Astrocyte (in vitro differentiated cells and primary cell): ENCODE measurements at regions not wholly inside any gene's neighbourhood (a gene's known extent, or its start where the extent isn't known, plus 50 kb on each side); places are given as distances from the start of the nearest gene placed in this dataset.

Experiments used
- DNase-seq: peaks from one replicate; pipeline ENCODE4 v3.0.0-alpha.2; 2010; ENCODE audit warnings: low read depth
- FAIRE-seq: peaks from 2 replicates; lab custom pipeline; 2011; peaks lifted over from hg19 to GRCh38; lab: Jason Lieb, UNC
- H2AFZ ChIP-seq: 2 replicates; pipeline ENCODE4 v1.6.0; 2012; ENCODE audit warnings: low read depth, low read length, inconsistent platforms
- H3K27ac ChIP-seq: 2 replicates; pipeline ENCODE4 v1.5.1; 2011; ENCODE audit warnings: low read depth, low read length, inconsistent platforms
- H3K27me3 ChIP-seq: 2 replicates; pipeline ENCODE4 v1.6.0; 2011; ENCODE audit warnings: low read length, inconsistent platforms; ENCODE audit not compliant: insufficient read depth
- H3K36me3 ChIP-seq: 2 replicates; pipeline ENCODE4 v1.5.1; 2011; ENCODE audit warnings: low read length, inconsistent platforms; ENCODE audit not compliant: insufficient read depth
- H3K4me1 ChIP-seq: 2 replicates; pipeline ENCODE4 v1.5.1; 2011; ENCODE audit warnings: low read length, inconsistent platforms; ENCODE audit not compliant: insufficient read depth
- H3K4me2 ChIP-seq: 2 replicates; pipeline ENCODE4 v1.6.0; 2012; ENCODE audit warnings: low read length, inconsistent platforms
- H3K4me3 ChIP-seq: 2 replicates; pipeline ENCODE4 v1.5.1; 2011; ENCODE audit warnings: low read depth, mild to moderate bottlenecking, low read length, inconsistent platforms; ENCODE audit not compliant: insufficient read depth
- H3K79me2 ChIP-seq: 2 replicates; pipeline ENCODE4 v1.6.0; 2012; ENCODE audit warnings: mild to moderate bottlenecking, low read length, inconsistent platforms; ENCODE audit not compliant: insufficient read depth
- H3K9ac ChIP-seq: 2 replicates; pipeline ENCODE4 v1.6.0; 2012; ENCODE audit warnings: mild to moderate bottlenecking, low read length, inconsistent platforms
- H3K9me3 ChIP-seq: 2 replicates; pipeline ENCODE4 v1.5.1; 2012; ENCODE audit warnings: low read depth, mild to moderate bottlenecking, low read length, inconsistent platforms; ENCODE audit not compliant: insufficient read depth
- H4K20me1 ChIP-seq: 2 replicates; pipeline ENCODE4 v1.6.0; 2012; ENCODE audit warnings: low read length, inconsistent platforms; ENCODE audit not compliant: insufficient read depth
- H3K27ac Mint-ChIP-seq: one replicate; pipeline ENCODE4 v1.8.0; 2021; ENCODE audit warnings: mild to moderate bottlenecking, mixed read lengths; ENCODE audit not compliant: unreplicated experiment
- H3K27me3 Mint-ChIP-seq: one replicate; pipeline ENCODE4 v1.8.0; 2021; ENCODE audit warnings: low read depth, mixed read lengths; ENCODE audit not compliant: unreplicated experiment
- H3K36me3 Mint-ChIP-seq: one replicate; pipeline ENCODE4 v1.8.0; 2021; ENCODE audit warnings: low read depth, mixed read lengths; ENCODE audit not compliant: unreplicated experiment
- H3K4me1 Mint-ChIP-seq: one replicate; pipeline ENCODE4 v1.8.0; 2021; ENCODE audit warnings: low read depth, mixed read lengths; ENCODE audit not compliant: unreplicated experiment
- H3K4me3 Mint-ChIP-seq: one replicate; pipeline ENCODE4 v1.8.0; 2021; ENCODE audit warnings: mild to moderate bottlenecking, moderate library complexity, mixed read lengths; ENCODE audit not compliant: unreplicated experiment
- H3K9me3 Mint-ChIP-seq: one replicate; pipeline ENCODE4 v1.8.0; 2021; ENCODE audit warnings: mild to moderate bottlenecking, mixed read lengths; ENCODE audit not compliant: unreplicated experiment
- CTCF ChIP-seq: IDR thresholded peaks from 2 replicates; pipeline ENCODE4 v1.5.1; 2011; ENCODE audit warnings: low read depth, mild to moderate bottlenecking, inconsistent platforms, low read length, moderate library complexity; ENCODE audit not compliant: insufficient read depth
- EZH2 ChIP-seq: IDR thresholded peaks from 2 replicates; pipeline ENCODE4 v1.6.1; 2012; ENCODE audit warnings: mild to moderate bottlenecking, low read length, inconsistent platforms; ENCODE audit not compliant: insufficient read depth

DNA sequence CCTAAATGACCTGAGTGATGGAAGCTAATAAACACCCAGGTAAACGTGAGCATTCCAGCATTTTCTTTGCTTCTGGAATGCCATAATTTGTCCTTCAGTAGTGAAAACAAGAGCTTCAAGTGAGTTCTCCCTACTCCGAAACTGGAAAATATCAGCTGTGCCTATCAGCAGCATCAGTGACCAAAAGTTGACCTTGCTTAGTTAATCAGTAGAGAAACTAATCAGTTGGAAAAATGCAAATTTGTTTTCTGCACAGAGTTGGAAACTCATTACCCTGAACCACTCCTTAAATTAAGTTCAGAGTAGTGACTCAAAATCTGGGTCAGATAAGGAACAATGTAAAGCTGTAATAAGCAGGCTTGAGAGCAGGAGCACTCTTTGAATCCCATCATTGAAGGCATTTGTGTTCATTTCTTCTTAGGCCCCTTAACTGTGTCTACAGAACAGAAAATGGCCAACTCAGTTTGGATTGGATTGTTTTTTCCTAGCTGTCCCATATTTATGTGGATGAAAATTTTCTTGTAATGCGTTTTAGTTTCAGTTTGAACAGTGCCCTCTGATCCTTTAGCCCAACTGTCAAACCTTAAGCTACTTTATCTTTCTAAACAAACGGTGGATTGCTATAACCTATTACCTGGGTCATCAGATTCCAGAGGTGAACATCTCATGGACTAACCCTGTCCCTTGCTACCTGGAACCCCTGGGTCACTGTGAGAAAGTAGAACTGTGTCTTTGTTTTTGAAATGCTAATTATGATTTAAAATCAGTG, 290.4 kb downstream of the TOX3 start:
- H3K4me1 ChIP-seq: peaks cover 6% of the 10 kb centered on the region
- DNase-seq (no peak), FAIRE-seq (no peak)
- H3K36me3 ChIP-seq: no peaks in the 10 kb centered on the region
- no peak for TF ChIP-seq EZH2
- TF ChIP-seq CTCF: no peak
- no peak overlapping the region for H3K27ac Mint-ChIP-seq
- H3K4me1 Mint-ChIP-seq: peaks cover 8% of the 10 kb centered on the region
- no peaks in the 10 kb centered on the region for H3K9me3 ChIP-seq
- H3K4me3 ChIP-seq: no peak overlapping the region
- H3K27me3 ChIP-seq: no peaks in the 10 kb centered on the region
- H3K4me2 ChIP-seq: no peak overlapping the region
- H4K20me1 ChIP-seq: no peaks in the 10 kb centered on the region
- H3K36me3 Mint-ChIP-seq: no peaks in the 10 kb centered on the region
- no peak overlapping the region for H3K4me3 Mint-ChIP-seq
- no peaks in the 10 kb centered on the region for H3K9me3 Mint-ChIP-seq
- H3K79me2 ChIP-seq: no peaks in the 10 kb centered on the region
- H3K27me3 Mint-ChIP-seq: no peaks in the 10 kb centered on the region
- H3K27ac ChIP-seq: no peak overlapping the region
- H2AFZ ChIP-seq: no peak overlapping the region
- no peak overlapping the region for H3K9ac ChIP-seq

DNA sequence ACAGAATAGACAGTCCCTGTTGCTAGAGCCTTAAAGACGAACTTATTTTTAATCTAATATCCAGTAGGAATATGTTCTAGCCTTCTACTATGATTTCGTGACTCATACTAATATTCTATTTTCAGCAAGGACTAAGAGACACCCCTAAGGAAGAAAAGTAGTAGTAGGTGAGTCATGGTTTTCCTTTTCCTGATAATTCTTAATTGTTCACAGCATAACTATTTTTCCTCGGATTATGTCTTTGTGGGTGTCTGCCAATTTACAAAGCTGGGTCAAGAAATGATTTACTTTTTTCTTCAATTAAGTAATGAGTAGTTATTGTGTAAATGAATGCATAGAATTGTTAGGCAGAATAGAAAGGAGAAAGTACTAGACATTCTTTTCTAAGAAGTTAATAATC, 292.2 kb downstream of the TOX3 start:
- no peak overlapping the region for H3K4me3 ChIP-seq
- H3K4me2 ChIP-seq: peak overlapping the region; percentile 15
- DNase-seq: peak; percentile 16
- no peaks in the 10 kb centered on the region for H3K79me2 ChIP-seq
- H3K36me3 ChIP-seq: no peaks in the 10 kb centered on the region
- no peaks in the 10 kb centered on the region for H3K27me3 Mint-ChIP-seq
- no peaks in the 10 kb centered on the region for H3K27me3 ChIP-seq
- H3K9me3 ChIP-seq: no peaks in the 10 kb centered on the region
- H2AFZ ChIP-seq: no peak overlapping the region
- no peak for FAIRE-seq
- H3K9me3 Mint-ChIP-seq: no peaks in the 10 kb centered on the region
- peaks cover 8% of the 10 kb centered on the region for H3K4me1 Mint-ChIP-seq
- no peaks in the 10 kb centered on the region for H4K20me1 ChIP-seq
- no peak overlapping the region for H3K27ac Mint-ChIP-seq
- peaks cover 9% of the 10 kb centered on the region for H3K4me1 ChIP-seq
- no peak overlapping the region for H3K4me3 Mint-ChIP-seq
- no peak for TF ChIP-seq CTCF
- no peak for TF ChIP-seq EZH2
- H3K36me3 Mint-ChIP-seq: no peaks in the 10 kb centered on the region
- no peak overlapping the region for H3K9ac ChIP-seq
- no peak overlapping the region for H3K27ac ChIP-seq

DNA sequence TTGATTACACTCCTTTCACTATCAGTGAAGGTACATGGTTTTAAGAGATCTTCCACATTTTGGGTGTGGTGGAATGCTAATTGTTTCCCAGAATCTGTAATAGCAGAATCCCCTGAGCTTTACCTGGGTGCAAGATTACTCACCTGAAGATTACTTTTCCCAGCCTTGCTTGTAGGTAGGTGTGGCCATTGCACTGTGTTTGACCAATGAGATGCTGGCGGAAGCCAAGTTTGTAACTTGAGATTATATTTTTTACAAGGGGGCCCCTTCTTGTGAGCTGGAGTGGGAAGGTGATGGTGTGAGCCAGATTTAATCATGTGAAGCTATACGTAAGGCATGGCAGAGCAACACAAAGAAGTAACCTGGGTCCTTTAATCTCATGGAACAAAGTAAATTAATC, 294.3 kb downstream of the TOX3 start:
- Histone ChIP-seq H3K4me3 (no peak overlapping the region), H3K79me2 (no peaks in the 10 kb centered on the region), H3K9ac (no peak overlapping the region), H3K9me3 (no peaks in the 10 kb centered on the region), H3K4me1 (peaks cover 9% of the 10 kb centered on the region), H2AFZ (no peak overlapping the region), H4K20me1 (no peaks in the 10 kb centered on the region), H3K27me3 (no peaks in the 10 kb centered on the region), H3K36me3 (no peaks in the 10 kb centered on the region), H3K27ac (no peak overlapping the region), H3K4me2 (no peak overlapping the region)
- Mint-ChIP-seq H3K36me3 (no peaks in the 10 kb centered on the region), H3K9me3 (peaks cover 1% of the 10 kb centered on the region), H3K27me3 (no peaks in the 10 kb centered on the region), H3K4me3 (no peak overlapping the region), H3K27ac (no peak overlapping the region), H3K4me1 (peaks cover 8% of the 10 kb centered on the region)
- TF ChIP-seq CTCF (no peak), EZH2 (no peak)
- FAIRE-seq (no peak), DNase-seq (no peak)
